Smooth muscle cell (in vitro differentiated cells): ENCODE measurements at regions not wholly inside any gene's neighbourhood (a gene's known extent, or its start where the extent isn't known, plus 50 kb on each side); places are given as distances from the start of the nearest gene placed in this dataset.

Experiments
- DNase-seq: peaks from one replicate; lab custom pipeline; 2025; ENCODE audit not compliant: unreplicated experiment; lab: John Stamatoyannopoulos, UW
- H2AFZ ChIP-seq: fragments of 200-600 bp; sonication (generic); 2 replicates; pipeline ENCODE4 v1.6.0; 2016; ENCODE audit warnings: antibody characterized with exemption, low read depth, mild to moderate bottlenecking
- H3F3A ChIP-seq: fragments of 200-600 bp; sonication (generic); 2 replicates; pipeline ENCODE4 v1.6.0; 2017; ENCODE audit warnings: antibody characterized with exemption, low read depth
- H3K27ac ChIP-seq: fragments of 200-600 bp; sonication (generic); 2 replicates; pipeline ENCODE4 v1.5.1; 2016; ENCODE audit warnings: low read depth, mild to moderate bottlenecking
- H3K27me3 ChIP-seq: fragments of 200-600 bp; sonication (generic); 2 replicates; pipeline ENCODE4 v1.6.1; 2016; ENCODE audit warnings: low read depth, mild to moderate bottlenecking
- H3K36me3 ChIP-seq: fragments of 200-600 bp; sonication (generic); 2 replicates; pipeline ENCODE4 v1.5.1; 2016; ENCODE audit warnings: low read depth
- H3K4me1 ChIP-seq: fragments of 200-600 bp; sonication (generic); 2 replicates; pipeline ENCODE4 v1.5.1; 2016; ENCODE audit warnings: low read depth
- H3K4me2 ChIP-seq: fragments of 200-600 bp; sonication (generic); 2 replicates; pipeline ENCODE4 v1.6.0; 2016; ENCODE audit warnings: mild to moderate bottlenecking
- H3K4me3 ChIP-seq: fragments of 200-600 bp; sonication (generic); 2 replicates; pipeline ENCODE4 v1.5.1; 2016; ENCODE audit warnings: mild to moderate bottlenecking
- H3K79me2 ChIP-seq: fragments of 200-600 bp; sonication (generic); 2 replicates; pipeline ENCODE4 v1.6.0; 2016; ENCODE audit warnings: low read depth, mild to moderate bottlenecking
- H3K9ac ChIP-seq: fragments of 200-600 bp; sonication (generic); 2 replicates; pipeline ENCODE4 v1.6.0; 2016; ENCODE audit warnings: low read depth
- H3K9me3 ChIP-seq: fragments of 200-600 bp; sonication (generic); replicated peaks from 2 replicates; pipeline ENCODE4 v1.5.1; 2016; ENCODE audit warnings: low read depth
- H4K20me1 ChIP-seq: fragments of 200-600 bp; sonication (generic); 2 replicates; pipeline ENCODE4 v1.6.0; 2016; ENCODE audit warnings: low read depth
- WGBS: methylation state at CpG from one replicate; pipeline ENCODE4 v1.1.7; 2016; ENCODE audit warnings: low lambda C conversion rate; 5-methylcytosine and 5-hydroxymethylcytosine counted together
- TF ChIP-seq, protein P1 (sequence below): fragments of 200-600 bp; sonication (generic); IDR thresholded peaks from 2 replicates; pipeline ENCODE4 v1.5.1; 2017; ENCODE audit warnings: borderline replicate concordance, mild to moderate bottlenecking, antibody characterized with exemption; ENCODE audit not compliant: insufficient read depth, poor library complexity, severe bottlenecking

DNA sequence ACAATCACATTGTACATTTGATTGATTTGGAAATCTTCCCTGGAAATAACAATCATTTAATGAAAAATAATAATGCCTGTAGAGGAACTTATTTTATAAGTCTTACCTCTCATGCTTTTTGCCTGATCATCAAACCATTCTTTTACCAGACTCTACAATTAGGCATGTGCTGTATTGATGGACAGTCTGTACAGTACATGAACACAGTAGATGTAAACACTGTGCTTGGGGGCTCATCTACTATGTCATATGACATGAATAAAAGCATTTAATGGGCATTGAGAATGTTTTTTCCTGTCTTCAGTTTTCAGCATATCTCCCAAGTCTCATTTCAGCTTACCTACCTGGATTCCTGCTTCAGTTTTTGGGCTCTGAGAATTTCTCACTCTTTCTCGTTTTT, 1070.9 kb downstream of the STIM2 start:
- H3F3A ChIP-seq, result no peaks in the 10 kb centered on the region
- H3K79me2 ChIP-seq, result no peaks in the 10 kb centered on the region
- 79% methylated on average over 1 of the region's 1 CpG for WGBS
- no peak overlapping the region for H3K9ac ChIP-seq
- H3K27ac ChIP-seq, result no peak overlapping the region
- no peak overlapping the region for H3K4me3 ChIP-seq
- no peak overlapping the region for H2AFZ ChIP-seq
- TF ChIP-seq, protein P1, sequence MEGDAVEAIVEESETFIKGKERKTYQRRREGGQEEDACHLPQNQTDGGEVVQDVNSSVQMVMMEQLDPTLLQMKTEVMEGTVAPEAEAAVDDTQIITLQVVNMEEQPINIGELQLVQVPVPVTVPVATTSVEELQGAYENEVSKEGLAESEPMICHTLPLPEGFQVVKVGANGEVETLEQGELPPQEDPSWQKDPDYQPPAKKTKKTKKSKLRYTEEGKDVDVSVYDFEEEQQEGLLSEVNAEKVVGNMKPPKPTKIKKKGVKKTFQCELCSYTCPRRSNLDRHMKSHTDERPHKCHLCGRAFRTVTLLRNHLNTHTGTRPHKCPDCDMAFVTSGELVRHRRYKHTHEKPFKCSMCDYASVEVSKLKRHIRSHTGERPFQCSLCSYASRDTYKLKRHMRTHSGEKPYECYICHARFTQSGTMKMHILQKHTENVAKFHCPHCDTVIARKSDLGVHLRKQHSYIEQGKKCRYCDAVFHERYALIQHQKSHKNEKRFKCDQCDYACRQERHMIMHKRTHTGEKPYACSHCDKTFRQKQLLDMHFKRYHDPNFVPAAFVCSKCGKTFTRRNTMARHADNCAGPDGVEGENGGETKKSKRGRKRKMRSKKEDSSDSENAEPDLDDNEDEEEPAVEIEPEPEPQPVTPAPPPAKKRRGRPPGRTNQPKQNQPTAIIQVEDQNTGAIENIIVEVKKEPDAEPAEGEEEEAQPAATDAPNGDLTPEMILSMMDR, result no peak
- H3K9me3 ChIP-seq, result no peaks in the 10 kb centered on the region
- H3K4me1 ChIP-seq, result no peaks in the 10 kb centered on the region
- H3K36me3 ChIP-seq, result no peaks in the 10 kb centered on the region
- no peaks in the 10 kb centered on the region for H3K27me3 ChIP-seq
- H4K20me1 ChIP-seq, result no peaks in the 10 kb centered on the region
- no peak for DNase-seq
- H3K4me2 ChIP-seq, result no peak overlapping the region

DNA sequence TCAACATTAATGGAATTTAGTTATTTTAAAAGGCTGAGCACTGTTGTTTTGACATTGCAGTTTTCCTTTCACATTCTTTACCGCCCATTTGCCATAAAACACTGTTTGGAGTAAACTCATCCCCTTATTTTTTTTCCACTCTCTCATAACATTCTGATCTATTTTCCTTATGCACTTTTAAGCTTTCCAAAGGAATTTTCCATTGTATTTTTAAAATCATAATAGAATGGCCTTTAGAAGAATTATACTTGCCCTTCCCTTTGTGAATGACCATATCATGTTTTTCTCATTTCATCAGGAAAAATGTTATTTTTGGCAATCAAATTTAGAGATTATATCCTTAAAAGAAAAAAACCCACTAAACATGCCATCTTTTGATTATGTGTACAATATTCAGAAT, 1074.2 kb downstream of the STIM2 start:
- H3K4me1 ChIP-seq, result no peaks in the 10 kb centered on the region
- H3K27ac ChIP-seq, result no peak overlapping the region
- no peaks in the 10 kb centered on the region for H4K20me1 ChIP-seq
- no peak overlapping the region for H3K4me2 ChIP-seq
- H3K4me3 ChIP-seq, result no peak overlapping the region
- no peaks in the 10 kb centered on the region for H3K9me3 ChIP-seq
- TF ChIP-seq, protein P1, result no peak
- no peaks in the 10 kb centered on the region for H3K36me3 ChIP-seq
- no peaks in the 10 kb centered on the region for H3K79me2 ChIP-seq
- DNase-seq, result no peak
- H3K9ac ChIP-seq, result no peak overlapping the region
- no peaks in the 10 kb centered on the region for H3K27me3 ChIP-seq
- no peak overlapping the region for H2AFZ ChIP-seq
- WGBS, result 71% methylated on average over 1 of the region's 1 CpG
- no peaks in the 10 kb centered on the region for H3F3A ChIP-seq

DNA sequence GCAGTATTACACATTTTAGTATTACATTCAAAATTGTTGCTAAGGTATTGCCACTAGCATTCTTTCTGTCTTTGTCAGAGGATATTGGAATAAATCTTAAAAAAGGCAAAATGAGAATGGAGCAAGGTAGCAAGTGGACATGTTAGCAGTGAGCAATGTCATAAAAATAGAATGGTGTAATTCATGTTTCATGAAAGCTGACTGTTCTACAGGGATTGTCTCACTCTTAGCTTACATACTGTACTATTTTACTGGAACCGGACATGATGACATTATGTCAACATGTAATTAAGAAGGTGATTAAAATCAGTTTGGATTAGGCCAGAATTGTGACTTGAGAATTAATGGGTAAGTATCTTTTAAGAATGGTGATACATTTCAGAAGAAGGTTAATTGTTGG, 1086.2 kb downstream of the STIM2 start:
- no peak overlapping the region for H2AFZ ChIP-seq
- no peaks in the 10 kb centered on the region for H3K9me3 ChIP-seq
- no peak for DNase-seq
- TF ChIP-seq, protein P1, result no peak
- H3K27ac ChIP-seq, result no peak overlapping the region
- no peaks in the 10 kb centered on the region for H3K27me3 ChIP-seq
- WGBS, result 88% methylated on average over 1 of the region's 1 CpG
- H3K79me2 ChIP-seq, result no peaks in the 10 kb centered on the region
- no peaks in the 10 kb centered on the region for H4K20me1 ChIP-seq
- H3K36me3 ChIP-seq, result no peaks in the 10 kb centered on the region
- no peak overlapping the region for H3K9ac ChIP-seq
- H3K4me3 ChIP-seq, result no peak overlapping the region
- H3K4me2 ChIP-seq, result no peak overlapping the region
- H3K4me1 ChIP-seq, result no peaks in the 10 kb centered on the region
- H3F3A ChIP-seq, result no peaks in the 10 kb centered on the region

DNA sequence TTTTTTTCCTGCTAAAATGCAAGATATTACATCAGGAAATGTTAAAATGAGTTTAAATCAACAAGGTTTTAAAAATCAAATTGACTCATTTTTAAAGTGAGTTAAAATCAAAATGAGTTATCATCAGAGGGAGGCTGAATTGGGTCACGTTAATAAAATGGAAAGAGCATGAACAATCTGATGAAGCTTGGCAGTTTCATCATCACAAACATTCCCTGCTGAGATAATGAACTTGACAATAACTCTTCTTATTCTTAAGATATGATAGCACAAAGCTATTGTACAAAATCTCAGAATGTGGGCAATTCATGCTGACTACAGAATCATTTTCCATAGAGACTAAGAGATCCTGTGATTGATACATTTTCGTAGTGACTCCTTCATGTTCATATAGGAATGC, 1086.7 kb downstream of the STIM2 start:
- 85% methylated on average over 2 of the region's 2 CpGs for WGBS

More for the DNA sequence above, 1086.7 kb downstream of the STIM2 start:
- H3K9me3 ChIP-seq, result no peaks in the 10 kb centered on the region
- no peaks in the 10 kb centered on the region for H3K4me1 ChIP-seq
- H3K27ac ChIP-seq, result no peak overlapping the region
- H3K79me2 ChIP-seq, result no peaks in the 10 kb centered on the region
- no peaks in the 10 kb centered on the region for H4K20me1 ChIP-seq
- no peak overlapping the region for H3K4me3 ChIP-seq
- no peaks in the 10 kb centered on the region for H3K27me3 ChIP-seq
- no peaks in the 10 kb centered on the region for H3K36me3 ChIP-seq
- no peak overlapping the region for H3K4me2 ChIP-seq
- no peak overlapping the region for H2AFZ ChIP-seq
- no peak overlapping the region for H3K9ac ChIP-seq
- no peaks in the 10 kb centered on the region for H3F3A ChIP-seq
- TF ChIP-seq, protein P1, result no peak
- DNase-seq, result no peak
